Gastroesophageal sphincter (tissue), 4 donors: ENCODE measurements at regions not wholly inside any gene's neighbourhood (a gene's known extent, or its start where the extent isn't known, plus 50 kb on each side); places are given as distances from the start of the nearest gene placed in this dataset.

Experiments used
- ATAC-seq: fragments of 150-250 bp; one replicate; pipeline ENCODE4 v1.9.1; 2016; ENCODE audit warnings: mild to moderate bottlenecking, moderate library complexity
- H3K27ac ChIP-seq, 4 donors: fragments of 200-600 bp; sonication (generic) in 3 of 4; 1 replicate in 3 of 4; 2 replicates in 1 of 4; pipeline ENCODE4 v1.5.1; 2016 to 2019
- H3K27me3 ChIP-seq: fragments of 200-600 bp; sonication (generic); one replicate; pipeline ENCODE4 v1.5.1; 2019
- H3K36me3 ChIP-seq, 2 donors: fragments of 200-600 bp; sonication (generic); one replicate each; pipeline ENCODE4 v1.5.1; 2019; ENCODE audit warnings: control low read depth in 1 of 2
- H3K4me1 ChIP-seq, 3 donors: fragments of 200-600 bp; sonication (generic); 1 replicate in 2 of 3; 2 replicates in 1 of 3; pipeline ENCODE4 v1.5.1; 2016 to 2019; ENCODE audit warnings: control low read depth in 2 of 3
- H3K4me3 ChIP-seq, 2 donors: fragments of 200-600 bp; sonication (generic); one replicate each; pipeline ENCODE4 v1.5.1; 2019; ENCODE audit warnings: mild to moderate bottlenecking in 1 of 2, moderate library complexity in 1 of 2
- H3K9me3 ChIP-seq, 3 donors: fragments of 200-600 bp; sonication (generic); one replicate each; pipeline ENCODE4 v1.5.1; 2017 to 2019; ENCODE audit warnings: control low read depth in 2 of 3
- CTCF ChIP-seq, 4 experiments: fragments of 200-600 bp in 2 of 4; fragments of 450-650 bp in 2 of 4; sonication (generic) in 1 of 4; IDR thresholded peaks; one replicate each; pipeline ENCODE4 v1.5.1; 2017 to 2019; ENCODE audit warnings: antibody characterized with exemption in 4 of 4, mild to moderate bottlenecking in 2 of 4, moderate library complexity in 2 of 4
- EP300 ChIP-seq: sonication (generic); formaldehyde crosslinking; IDR thresholded peaks from one replicate; pipeline ENCODE4 v1.6.1; 2017; ENCODE audit warnings: antibody characterized with exemption, mild to moderate bottlenecking
- POLR2A ChIP-seq, 2 donors: fragments of 450-650 bp; IDR thresholded peaks; one replicate each; pipeline ENCODE4 v1.6.1; 2017; ENCODE audit warnings: antibody characterized with exemption in 2 of 2, mild to moderate bottlenecking in 2 of 2, moderate library complexity in 1 of 2
- POLR2AphosphoS5 ChIP-seq: sonication (generic); formaldehyde crosslinking; IDR thresholded peaks from one replicate; pipeline ENCODE4 v1.6.1; 2017; ENCODE audit warnings: antibody characterized with exemption
- WGBS, 2 donors: methylation state at CpG; one replicate each; pipeline ENCODE4 v1.1.5; 2018; ENCODE audit warnings: low coverage in 1 of 2; 5-methylcytosine and 5-hydroxymethylcytosine counted together

- WGBS, 2 donors = 25% methylated on average over 2 of the region's 5 CpGs; no CpG with 5 or more reads in 1 of the 2 donors
- H3K27ac ChIP-seq = no peak overlapping the region
- H3K4me3 ChIP-seq = no peak overlapping the region
- H3K9me3 ChIP-seq = no peaks in the 10 kb centered on the region
- TF ChIP-seq EP300 (no peak), CTCF (IDR thresholded peaks at IDR 0.05) (no peak), POLR2A (IDR thresholded peaks at IDR 0.05) (no peak), POLR2AphosphoS5 (no peak)
- H3K27me3 ChIP-seq = no peaks in the 10 kb centered on the region
- no peaks in the 10 kb centered on the region for H3K36me3 ChIP-seq
- ATAC-seq = no peak
- no peaks in the 10 kb centered on the region for H3K4me1 ChIP-seq
These were observed 938.1 kb upstream of the TMEM132C start for GRCh38 chr12:127328867-127329266.

- no peaks in the 10 kb centered on the region for H3K9me3 ChIP-seq
- TF ChIP-seq POLR2AphosphoS5 (no peak), CTCF (IDR thresholded peaks at IDR 0.05) (no peak), EP300 (no peak), POLR2A (IDR thresholded peaks at IDR 0.05) (no peak)
- no peak overlapping the region for H3K27ac ChIP-seq
- no peaks in the 10 kb centered on the region for H3K27me3 ChIP-seq
- H3K4me3 ChIP-seq = no peak overlapping the region
- ATAC-seq = no peak
- WGBS, 2 donors = 14 to 44% methylated on average over 1 to 4 of the region's 4 CpGs
- H3K36me3 ChIP-seq = no peaks in the 10 kb centered on the region
- no peaks in the 10 kb centered on the region for H3K4me1 ChIP-seq
These were observed 932.6 kb upstream of the TMEM132C start for GRCh38 chr12:127334365-127334764.

GRCh38 chr12:127334912-127335644, 931.9 kb upstream of the TMEM132C start:
- no peak for TF ChIP-seq EP300
- no peak for ATAC-seq
- WGBS, 2 donors = 0% methylated on average over 1 of the region's 1 CpG; no CpG with 5 or more reads in 1 of the 2 donors

GRCh38 chr12:127336416-127336815, 930.6 kb upstream of the TMEM132C start:
- H3K4me3 ChIP-seq = no peak overlapping the region
- WGBS, 2 donors = 80% methylated on average over 1 of the region's 1 CpG
- H3K36me3 ChIP-seq = no peaks in the 10 kb centered on the region
- no peak overlapping the region for H3K27ac ChIP-seq
- H3K4me1 ChIP-seq = no peaks in the 10 kb centered on the region
- TF ChIP-seq EP300 = no peak
- TF ChIP-seq CTCF (IDR thresholded peaks at IDR 0.05) = no peak
- no peak for TF ChIP-seq POLR2A (IDR thresholded peaks at IDR 0.05)
- no peak for TF ChIP-seq POLR2AphosphoS5
- H3K9me3 ChIP-seq = no peaks in the 10 kb centered on the region
- ATAC-seq = no peak
- H3K27me3 ChIP-seq = no peaks in the 10 kb centered on the region

More at GRCh38 chr12:127334912-127335644, 931.9 kb upstream of the TMEM132C start:
- H3K36me3 ChIP-seq = no peaks in the 10 kb centered on the region
- H3K4me1 ChIP-seq = no peaks in the 10 kb centered on the region
- no peaks in the 10 kb centered on the region for H3K27me3 ChIP-seq
- H3K9me3 ChIP-seq = no peaks in the 10 kb centered on the region
- H3K4me3 ChIP-seq = no peak overlapping the region
- no peak overlapping the region for H3K27ac ChIP-seq

- ATAC-seq = no peak
- H3K27ac ChIP-seq = no peak overlapping the region
- H3K27me3 ChIP-seq = no peaks in the 10 kb centered on the region
- no peaks in the 10 kb centered on the region for H3K36me3 ChIP-seq
- H3K9me3 ChIP-seq = no peaks in the 10 kb centered on the region
- H3K4me1 ChIP-seq = peaks cover 4 to 17% (median 7%) of the 10 kb centered on the region in 3 donors
- no peak for TF ChIP-seq EP300
- no peak for TF ChIP-seq CTCF (IDR thresholded peaks at IDR 0.05)
- TF ChIP-seq POLR2A (IDR thresholded peaks at IDR 0.05) = no peak
- TF ChIP-seq POLR2AphosphoS5 = no peak
- 75 to 85% methylated on average over 4 of the region's 4 CpGs for WGBS, 2 donors
- no peak overlapping the region for H3K4me3 ChIP-seq
These were observed 927.9 kb upstream of the TMEM132C start for GRCh38 chr12:127339065-127339464.
